H9 (cell line): ENCODE measurements at regions not wholly inside any gene's neighbourhood (a gene's known extent, or its start where the extent isn't known, plus 50 kb on each side); places are given as distances from the start of the nearest gene placed in this dataset.

Source experiments
- DNase-seq: peaks from one replicate; pipeline ENCODE4 v3.0.0-alpha.2; 2017
- H2AFZ ChIP-seq: one replicate; pipeline ENCODE4 v1.6.1; 2013; ENCODE audit warnings: mild to moderate bottlenecking, low read length, control low read depth, moderate library complexity
- H2AK5ac ChIP-seq: 2 replicates; pipeline ENCODE4 v1.6.1; 2013; ENCODE audit warnings: low read length, control low read depth, mixed read lengths; ENCODE audit not compliant: insufficient read length
- H2BK120ac ChIP-seq: one replicate; pipeline ENCODE4 v1.6.1; 2013; ENCODE audit warnings: low read depth, mild to moderate bottlenecking, low read length, control low read depth, inconsistent platforms; ENCODE audit not compliant: poor library complexity, severe bottlenecking
- H2BK12ac ChIP-seq: 2 replicates; pipeline ENCODE4 v1.6.1; 2013; ENCODE audit warnings: low read length, control low read depth, mixed read lengths, low read depth; ENCODE audit not compliant: insufficient read length
- H2BK15ac ChIP-seq: 2 replicates; pipeline ENCODE4 v1.6.1; 2013; ENCODE audit warnings: low read depth, low read length, control low read depth
- H2BK20ac ChIP-seq: one replicate; pipeline ENCODE4 v1.6.1; 2013; ENCODE audit warnings: low read depth, mild to moderate bottlenecking, low read length, control low read depth, inconsistent platforms; ENCODE audit not compliant: poor library complexity, severe bottlenecking
- H2BK5ac ChIP-seq: 2 replicates; pipeline ENCODE4 v1.6.1; 2013; ENCODE audit warnings: low read length, control low read depth, mixed read lengths; ENCODE audit not compliant: insufficient read length
- H3K14ac ChIP-seq: 2 replicates; pipeline ENCODE4 v1.6.1; 2013; ENCODE audit warnings: low read length, control low read depth; ENCODE audit not compliant: insufficient read depth
- H3K18ac ChIP-seq: 2 replicates; pipeline ENCODE4 v1.6.1; 2013; ENCODE audit warnings: low read depth, mild to moderate bottlenecking, mixed read lengths, low read length, control low read depth; ENCODE audit not compliant: insufficient read length
- H3K23ac ChIP-seq: 2 replicates; pipeline ENCODE4 v1.6.1; 2013; ENCODE audit warnings: low read length, control low read depth, mixed read lengths, low read depth; ENCODE audit not compliant: insufficient read length
- H3K23me2 ChIP-seq: 2 replicates; pipeline ENCODE4 v1.6.1; 2013; ENCODE audit warnings: low read depth, mild to moderate bottlenecking, mixed read lengths, low read length, control low read depth; ENCODE audit not compliant: insufficient read length, poor library complexity, severe bottlenecking
- H3K27ac ChIP-seq: 2 replicates; pipeline ENCODE4 v1.5.1; 2013; ENCODE audit warnings: low read length, control low read depth, mixed read lengths, low read depth; ENCODE audit not compliant: insufficient read length
- H3K27me3 ChIP-seq: 2 replicates; pipeline ENCODE4 v1.6.1; 2013; ENCODE audit warnings: low read length, control low read depth, inconsistent platforms; ENCODE audit not compliant: insufficient read depth
- H3K4ac ChIP-seq: 2 replicates; pipeline ENCODE4 v1.6.1; 2013; ENCODE audit warnings: low read depth, mild to moderate bottlenecking, control low read depth, inconsistent platforms, low read length, moderate library complexity
- H3K4me1 ChIP-seq: 2 replicates; pipeline ENCODE4 v1.6.1; 2013; ENCODE audit warnings: low read length, control low read depth, inconsistent platforms; ENCODE audit not compliant: insufficient read depth
- H3K4me2 ChIP-seq: 2 replicates; pipeline ENCODE4 v1.6.1; 2013; ENCODE audit warnings: low read length, control low read depth, mixed read lengths; ENCODE audit not compliant: insufficient read length, insufficient read depth
- H3K56ac ChIP-seq: 2 replicates; pipeline ENCODE4 v1.6.1; 2013; ENCODE audit warnings: low read depth, mild to moderate bottlenecking, mixed read lengths, low read length, control low read depth; ENCODE audit not compliant: insufficient read length
- H3K79me1 ChIP-seq: 2 replicates; pipeline ENCODE4 v1.6.1; 2013; ENCODE audit warnings: low read depth, mild to moderate bottlenecking, moderate library complexity, low read length, control low read depth, inconsistent platforms; ENCODE audit not compliant: insufficient read depth, poor library complexity, severe bottlenecking
- H3K79me2 ChIP-seq: 2 replicates; pipeline ENCODE4 v1.6.1; 2013; ENCODE audit warnings: low read length, control low read depth, inconsistent platforms; ENCODE audit not compliant: insufficient read depth
- H3K9ac ChIP-seq: 2 replicates; pipeline ENCODE4 v1.6.1; 2013; ENCODE audit warnings: low read length, control low read depth, mixed read lengths; ENCODE audit not compliant: insufficient read length; ENCODE audit errors: extremely low read depth
- H3K9me3 ChIP-seq: one replicate; pipeline ENCODE4 v1.6.1; 2013; ENCODE audit warnings: low read depth, low read length, inconsistent platforms; ENCODE audit not compliant: control insufficient read depth
- H3T11ph ChIP-seq: one replicate; pipeline ENCODE4 v1.6.1; 2013; ENCODE audit warnings: mild to moderate bottlenecking, low read length, control low read depth, inconsistent platforms
- H4K20me1 ChIP-seq: one replicate; pipeline ENCODE4 v1.6.1; 2013; ENCODE audit not compliant: control insufficient read depth, insufficient read length, insufficient read depth
- H4K5ac ChIP-seq: 2 replicates; pipeline ENCODE4 v1.6.1; 2013; ENCODE audit warnings: low read depth, mild to moderate bottlenecking, mixed read lengths, low read length, control low read depth; ENCODE audit not compliant: insufficient read length
- H4K8ac ChIP-seq: replicated peaks from 2 replicates; pipeline ENCODE4 v1.6.1; 2013; ENCODE audit warnings: low read length, control low read depth, mixed read lengths, low read depth; ENCODE audit not compliant: insufficient read length
- H4K91ac ChIP-seq: 2 replicates; pipeline ENCODE4 v1.6.1; 2013; ENCODE audit warnings: low read depth, mild to moderate bottlenecking, moderate library complexity, mixed read lengths, low read length, control low read depth; ENCODE audit not compliant: insufficient read length
- H3K27ac Mint-ChIP-seq, 3 experiments: 2 replicates in 2 of 3; 3 replicates in 1 of 3; pipeline ENCODE4 v1.8.0; 2020 to 2021; ENCODE audit warnings: mixed read lengths in 3 of 3, mild to moderate bottlenecking in 1 of 3, moderate library complexity in 1 of 3
- H3K27me3 Mint-ChIP-seq: 2 replicates; pipeline ENCODE4 v1.8.0; 2021; ENCODE audit warnings: low read depth, mild to moderate bottlenecking, moderate library complexity, mixed read lengths
- H3K36me3 Mint-ChIP-seq, 3 experiments: 2 replicates in 2 of 3; 3 replicates in 1 of 3; pipeline ENCODE4 v1.8.0; 2020 to 2021; ENCODE audit warnings: low read depth in 3 of 3, mixed read lengths in 3 of 3; ENCODE audit not compliant: insufficient read depth in 1 of 3
- H3K4me1 Mint-ChIP-seq, 2 experiments: 2 replicates each; pipeline ENCODE4 v1.8.0; 2020; ENCODE audit warnings: mixed read lengths in 2 of 2
- H3K4me3 Mint-ChIP-seq, 2 experiments: 2 replicates in 1 of 2; 3 replicates in 1 of 2; pipeline ENCODE4 v1.8.0; 2020 to 2021; ENCODE audit warnings: mild to moderate bottlenecking in 2 of 2, mixed read lengths in 2 of 2, moderate library complexity in 1 of 2
- H3K9me3 Mint-ChIP-seq, 2 experiments: 2 replicates in 1 of 2; 3 replicates in 1 of 2; pipeline ENCODE4 v1.8.0; 2020; ENCODE audit warnings: mild to moderate bottlenecking in 2 of 2, mixed read lengths in 2 of 2, moderate library complexity in 1 of 2
- CTCF ChIP-seq: fragments of 200-600 bp; sonication (generic); conservative IDR thresholded peaks from 3 replicates; pipeline ENCODE4 v1.8.0; 2021; ENCODE audit warnings: antibody characterized with exemption, mild to moderate bottlenecking
- WGBS: extraction: QIAGEN DNeasy Blood & Tissue Kit; methylation state at CpG from one replicate; pipeline ENCODE4 v1.1.7; 2013; ENCODE audit warnings: missing lambda C conversion rate, low lambda C conversion rate, mixed read lengths; ENCODE audit not compliant: insufficient read length; ENCODE audit errors: extremely low coverage; 5-methylcytosine and 5-hydroxymethylcytosine counted together

DNA sequence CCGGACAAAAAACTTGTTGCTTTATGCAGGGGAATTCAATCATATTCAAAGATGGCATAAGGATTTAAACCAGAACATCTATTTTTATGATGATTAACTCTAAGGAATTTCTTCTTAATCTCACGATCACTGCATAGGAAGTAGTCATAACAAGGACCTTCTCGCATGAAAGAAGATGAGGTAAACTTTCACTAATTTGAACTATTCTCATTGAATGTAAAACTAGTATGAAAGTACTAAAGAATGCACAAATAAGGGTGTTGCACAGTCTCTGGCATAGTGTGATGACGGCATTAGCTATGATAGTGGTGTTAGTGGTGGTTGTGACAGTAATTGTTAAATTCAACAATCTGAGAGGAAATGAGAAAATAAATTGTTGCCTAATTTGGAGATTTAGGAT, 280.0 kb downstream of the SLC6A15 start:
- H3K4me1 ChIP-seq: no peaks in the 10 kb centered on the region; the same call in 1 of the 2 replicates
- H3K4me2 ChIP-seq: no peak overlapping the region
- no peak overlapping the region for H3K14ac ChIP-seq
- Mint-ChIP-seq H3K4me1 (peaks cover 4 to 5% of the 10 kb centered on the region in 2 experiments), H3K4me3 (no peak overlapping the region), H3K36me3 (no peaks in the 10 kb centered on the region), H3K27me3 (no peaks in the 10 kb centered on the region), H3K9me3 (no peaks in the 10 kb centered on the region), H3K27ac (peak overlapping the region in 1 of 3 experiments; percentile 8; a peak in 1 of 7 replicates)
- no peak overlapping the region for H2BK12ac ChIP-seq
- no peak for DNase-seq
- no peaks in the 10 kb centered on the region for H3K79me1 ChIP-seq
- H3K18ac ChIP-seq: no peak overlapping the region
- H2AK5ac ChIP-seq: no peak overlapping the region
- H4K91ac ChIP-seq: no peak overlapping the region
- H3K9ac ChIP-seq: no peak overlapping the region
- H4K20me1 ChIP-seq: no peaks in the 10 kb centered on the region
- H2BK120ac ChIP-seq: no peak overlapping the region
- H2BK20ac ChIP-seq: no peak overlapping the region
- WGBS: no CpG with 5 or more reads among the region's 4 CpGs
- H3K27me3 ChIP-seq: no peaks in the 10 kb centered on the region
- H3K56ac ChIP-seq: no peak overlapping the region
- H4K5ac ChIP-seq: no peak overlapping the region
- TF ChIP-seq CTCF: no peak
- H3K9me3 ChIP-seq: no peaks in the 10 kb centered on the region
- H3K79me2 ChIP-seq: no peaks in the 10 kb centered on the region
- H3K27ac ChIP-seq: no peak overlapping the region
- no peak overlapping the region for H2BK5ac ChIP-seq
- no peak overlapping the region for H2BK15ac ChIP-seq
- no peak overlapping the region for H3K23ac ChIP-seq
- H2AFZ ChIP-seq: no peak overlapping the region
- H3K4ac ChIP-seq: no peak overlapping the region
- no peak overlapping the region for H3T11ph ChIP-seq
- no peak overlapping the region for H4K8ac ChIP-seq
- H3K23me2 ChIP-seq: no peaks in the 10 kb centered on the region
